GM12873 (cell line): ENCODE measurements at regions not wholly inside any gene's neighbourhood (a gene's known extent, or its start where the extent isn't known, plus 50 kb on each side); places are given as distances from the start of the nearest gene placed in this dataset.

Experiments used
- CTCF ChIP-seq: IDR thresholded peaks from 2 replicates; pipeline ENCODE4 v1.5.1; 2012; ENCODE audit warnings: low read depth, mild to moderate bottlenecking, moderate library complexity, low read length, control low read depth; ENCODE audit not compliant: insufficient read depth; ENCODE audit errors: missing control alignments

- TF ChIP-seq CTCF, result no peak
Observed at GRCh38 chr10:2340831-2341647, 603.7 kb upstream of the ADARB2 start.

- no peak for TF ChIP-seq CTCF
Observed at GRCh38 chr10:2335626-2336025, 598.3 kb upstream of the ADARB2 start.

- TF ChIP-seq CTCF, result no peak
Observed at GRCh38 chr10:2334575-2334974, 597.2 kb upstream of the ADARB2 start.

GRCh38 chr10:2329082-2329481, 591.8 kb upstream of the ADARB2 start:
- TF ChIP-seq CTCF, result no peak

GRCh38 chr10:2326411-2326810, 589.1 kb upstream of the ADARB2 start:
- TF ChIP-seq CTCF, result no peak

GRCh38 chr10:2306081-2306480, 568.8 kb upstream of the ADARB2 start:
- TF ChIP-seq CTCF, result no peak

- no peak for TF ChIP-seq CTCF
Observed at GRCh38 chr10:2303169-2303568, 565.8 kb upstream of the ADARB2 start.

GRCh38 chr10:2301227-2301626, 563.9 kb upstream of the ADARB2 start:
- no peak for TF ChIP-seq CTCF
